GM12892 (cell line): ENCODE measurements at regions not wholly inside any gene's neighbourhood (a gene's known extent, or its start where the extent isn't known, plus 50 kb on each side); places are given as distances from the start of the nearest gene placed in this dataset.
"Not testable (repeated sequence)": the region's sequence is repeated elsewhere in the genome, so short reads cannot be mapped to it uniquely, and the experiment has no call there.

Experiments used
- POLR2A ChIP-seq: IDR thresholded peaks from 2 replicates; pipeline ENCODE4 v1.6.1; 2011; ENCODE audit warnings: low read depth, low read length, control low read depth
- POLR2AphosphoS5 ChIP-seq: IDR thresholded peaks from 2 replicates; pipeline ENCODE4 v1.6.1; 2011; ENCODE audit warnings: low read depth, low read length, control low read depth
- TAF1 ChIP-seq: IDR thresholded peaks from 2 replicates; pipeline ENCODE4 v1.6.1; 2011; ENCODE audit warnings: low read depth, mild to moderate bottlenecking, control low read depth, low read length, borderline replicate concordance

DNA sequence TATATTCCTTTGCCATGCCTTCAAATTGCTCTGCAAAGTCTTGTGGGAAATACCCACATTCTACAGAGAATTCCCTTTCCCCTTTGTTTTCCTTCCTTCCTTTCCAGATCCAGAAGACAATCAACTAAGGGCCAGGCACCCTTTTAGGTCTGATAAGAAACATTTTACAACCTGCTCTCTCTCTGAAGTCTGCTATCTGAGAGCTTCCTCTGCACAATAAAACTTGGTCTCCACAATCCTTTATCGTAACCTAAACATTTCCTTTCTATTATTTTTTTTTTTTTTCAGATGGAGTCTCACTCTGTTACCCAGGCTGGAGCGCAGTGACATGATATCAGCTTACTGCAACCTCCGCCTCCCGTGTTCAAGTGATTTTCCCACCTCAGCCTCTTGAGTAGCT lies 893.3 kb upstream of the NXPH2 start:
- TF ChIP-seq POLR2A, TAF1, POLR2AphosphoS5: not testable (repeated sequence)
